Spleen (tissue), 11 donors: ENCODE measurements at regions not wholly inside any gene's neighbourhood (a gene's known extent, or its start where the extent isn't known, plus 50 kb on each side); places are given as distances from the start of the nearest gene placed in this dataset.

Experiments
- DNase-seq: peaks from one replicate; pipeline ENCODE4 v3.0.0-alpha.2; 2020
- H3K27ac ChIP-seq, 8 donors: fragments of 200-600 bp; sonication (generic) in 7 of 8; 1 replicate in 4 of 8; 2 replicates in 4 of 8; pipeline versions ENCODE4 v1.5.0 to v1.8.0; 2016 to 2021; ENCODE audit warnings: inconsistent platforms in 4 of 8, mild to moderate bottlenecking in 4 of 8, moderate library complexity in 1 of 8
- H3K27me3 ChIP-seq, 7 donors: fragments of 200-600 bp; sonication (generic) in 6 of 7; replicated peaks in 1 of 7; 1 replicate in 4 of 7; 2 replicates in 3 of 7; pipeline versions ENCODE4 v1.5.0 to v1.8.0; 2016 to 2021; ENCODE audit warnings: inconsistent platforms in 3 of 7, mild to moderate bottlenecking in 1 of 7
- H3K36me3 ChIP-seq, 6 donors: fragments of 200-600 bp; sonication (generic) in 5 of 6; 1 replicate in 4 of 6; 2 replicates in 2 of 6; pipeline versions ENCODE4 v1.5.0 to v1.8.0; 2016 to 2021; ENCODE audit warnings: inconsistent platforms in 2 of 6
- H3K4me1 ChIP-seq, 6 donors: fragments of 200-600 bp; sonication (generic) in 5 of 6; 1 replicate in 3 of 6; 2 replicates in 3 of 6; pipeline versions ENCODE4 v1.5.0 to v1.8.0; 2016 to 2021; ENCODE audit warnings: inconsistent platforms in 3 of 6
- H3K4me3 ChIP-seq, 8 donors: fragments of 200-600 bp; sonication (generic) in 7 of 8; 1 replicate in 4 of 8; 2 replicates in 4 of 8; pipeline versions ENCODE4 v1.5.0 to v1.8.0; 2016 to 2021; ENCODE audit warnings: inconsistent platforms in 4 of 8, mild to moderate bottlenecking in 4 of 8, moderate library complexity in 2 of 8
- H3K9me3 ChIP-seq, 8 donors: fragments of 200-600 bp; sonication (generic) in 7 of 8; 1 replicate in 4 of 8; 2 replicates in 4 of 8; pipeline versions ENCODE4 v1.5.0 to v1.8.0; 2016 to 2021; ENCODE audit warnings: inconsistent platforms in 4 of 8
- POLR2A ChIP-seq, 3 donors: fragments of 450-650 bp; IDR thresholded peaks; one replicate each; pipeline ENCODE4 v1.5.1; 2017; ENCODE audit warnings: antibody characterized with exemption in 3 of 3, mild to moderate bottlenecking in 1 of 3
- POLR2AphosphoS5 ChIP-seq, 3 donors: sonication (generic); formaldehyde crosslinking; IDR thresholded peaks; one replicate each; pipeline ENCODE4 v1.5.1; 2017; ENCODE audit warnings: antibody characterized with exemption in 3 of 3
- WGBS, 5 donors: extraction: QIAGEN DNeasy Blood & Tissue Kit in 3 of 5; methylation state at CpG; one replicate each; pipeline versions ENCODE4 v1.1.5 to v1.1.7; 2013 to 2018; 5-methylcytosine and 5-hydroxymethylcytosine counted together
- intact Hi-C: fragments of 100-400 bp; cut with DNase I; formaldehyde crosslinking; loops from one replicate; pipeline ENCODE4 v1.15.0; 2023; ENCODE audit warnings: low total_unique reads
- TF ChIP-seq, protein P1 (sequence below), 11 experiments: fragments of 200-600 bp in 7 of 11; fragments of 450-650 bp in 4 of 11; sonication (generic) in 4 of 11; IDR thresholded peaks in 8 of 11; conservative IDR thresholded peaks in 3 of 11; 1 replicate in 7 of 11; 2 replicates in 4 of 11; pipeline versions ENCODE4 v1.4.0 to v1.8.0; 2016 to 2021; ENCODE audit warnings: antibody characterized with exemption in 11 of 11, inconsistent platforms in 4 of 11, mild to moderate bottlenecking in 1 of 11
- donor health status: healthy with polysubstance abuse.
- donor health status: DM: no; HTN: no; CAD: no; lungs with moderate emphysema.
- donor health status: DM: no; HTN: no; CAD: no.
- donor health status: Bipolar disorder and iron deficiency.
- donor health status: healthy.
- donor health status: DM: no; HTN: no; CAD: no.
- donor health status: DM: yes; HTN: yes; CAD: no.

DNA sequence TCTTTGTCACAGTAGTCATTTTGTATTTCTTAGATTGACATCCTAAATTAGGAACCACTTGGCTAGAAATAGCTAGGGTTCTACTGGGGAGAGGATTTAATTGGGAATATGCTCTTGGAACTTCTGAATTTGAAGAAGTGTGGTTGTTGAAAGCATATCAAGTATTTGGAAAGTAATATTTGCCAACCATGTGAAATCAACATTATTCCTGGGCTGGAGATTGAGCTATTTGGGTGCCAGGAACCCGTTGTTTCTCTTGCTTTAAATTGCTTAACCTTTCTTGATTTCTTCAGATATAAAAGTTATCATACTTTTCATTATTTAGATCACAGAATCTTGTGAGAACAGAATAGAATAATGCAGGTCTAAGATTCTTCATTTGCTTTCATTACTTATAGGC is 178.4 kb upstream of the ELL2 start:
- TF ChIP-seq POLR2A (IDR thresholded peaks at IDR 0.05) (no peak), POLR2AphosphoS5 (IDR thresholded peaks at IDR 0.05) (no peak)
- TF ChIP-seq, protein P1, sequence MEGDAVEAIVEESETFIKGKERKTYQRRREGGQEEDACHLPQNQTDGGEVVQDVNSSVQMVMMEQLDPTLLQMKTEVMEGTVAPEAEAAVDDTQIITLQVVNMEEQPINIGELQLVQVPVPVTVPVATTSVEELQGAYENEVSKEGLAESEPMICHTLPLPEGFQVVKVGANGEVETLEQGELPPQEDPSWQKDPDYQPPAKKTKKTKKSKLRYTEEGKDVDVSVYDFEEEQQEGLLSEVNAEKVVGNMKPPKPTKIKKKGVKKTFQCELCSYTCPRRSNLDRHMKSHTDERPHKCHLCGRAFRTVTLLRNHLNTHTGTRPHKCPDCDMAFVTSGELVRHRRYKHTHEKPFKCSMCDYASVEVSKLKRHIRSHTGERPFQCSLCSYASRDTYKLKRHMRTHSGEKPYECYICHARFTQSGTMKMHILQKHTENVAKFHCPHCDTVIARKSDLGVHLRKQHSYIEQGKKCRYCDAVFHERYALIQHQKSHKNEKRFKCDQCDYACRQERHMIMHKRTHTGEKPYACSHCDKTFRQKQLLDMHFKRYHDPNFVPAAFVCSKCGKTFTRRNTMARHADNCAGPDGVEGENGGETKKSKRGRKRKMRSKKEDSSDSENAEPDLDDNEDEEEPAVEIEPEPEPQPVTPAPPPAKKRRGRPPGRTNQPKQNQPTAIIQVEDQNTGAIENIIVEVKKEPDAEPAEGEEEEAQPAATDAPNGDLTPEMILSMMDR (IDR thresholded peaks at IDR 0.05 in 8 of 11, conservative IDR thresholded peaks at IDR 0.05 in 3 of 11): no peak
- Histone ChIP-seq H3K4me1 (no peaks in the 10 kb centered on the region), H3K4me3 (no peak overlapping the region), H3K27me3 (no peaks in the 10 kb centered on the region), H3K36me3 (no peaks in the 10 kb centered on the region), H3K9me3 (no peaks in the 10 kb centered on the region), H3K27ac (no peak overlapping the region)
- WGBS, 5 donors: 70 to 87% (median 79%) methylated on average over 1 of the region's 1 CpG
- intact Hi-C loops: no loop called here
- no peak for DNase-seq

DNA sequence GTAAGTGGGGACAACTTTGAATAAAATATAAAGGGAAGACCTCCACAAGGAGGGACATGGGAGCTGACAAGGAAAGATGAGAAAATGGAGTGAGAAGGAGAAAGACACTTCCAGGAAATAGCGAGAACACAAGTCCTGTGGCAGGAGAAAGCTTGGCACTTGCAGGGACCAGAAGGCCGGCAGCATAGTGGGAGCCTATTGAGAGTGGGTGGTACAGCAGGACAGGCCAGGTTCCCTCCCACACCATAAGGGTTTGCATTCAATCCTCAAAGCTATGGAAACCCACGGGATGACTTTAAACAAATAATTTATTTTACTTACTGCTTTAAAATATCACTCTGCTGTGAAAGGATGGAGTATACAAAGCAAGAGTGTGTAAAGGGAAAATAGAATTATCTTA is 173.2 kb upstream of the ELL2 start:
- DNase-seq: no peak
- WGBS, 5 donors: 89 to 96% (median 91%) methylated on average over 3 of the region's 3 CpGs
- H3K4me1 ChIP-seq: no peaks in the 10 kb centered on the region
- intact Hi-C loops: no loop called here
- H3K27me3 ChIP-seq: no peaks in the 10 kb centered on the region
- no peak for TF ChIP-seq POLR2AphosphoS5 (IDR thresholded peaks at IDR 0.05)
- TF ChIP-seq POLR2A (IDR thresholded peaks at IDR 0.05): no peak
- TF ChIP-seq, protein P1 (IDR thresholded peaks at IDR 0.05 in 8 of 11, conservative IDR thresholded peaks at IDR 0.05 in 3 of 11): no peak
- H3K4me3 ChIP-seq: no peak overlapping the region
- H3K36me3 ChIP-seq: no peaks in the 10 kb centered on the region
- H3K27ac ChIP-seq: no peak overlapping the region
- H3K9me3 ChIP-seq: no peaks in the 10 kb centered on the region

DNA sequence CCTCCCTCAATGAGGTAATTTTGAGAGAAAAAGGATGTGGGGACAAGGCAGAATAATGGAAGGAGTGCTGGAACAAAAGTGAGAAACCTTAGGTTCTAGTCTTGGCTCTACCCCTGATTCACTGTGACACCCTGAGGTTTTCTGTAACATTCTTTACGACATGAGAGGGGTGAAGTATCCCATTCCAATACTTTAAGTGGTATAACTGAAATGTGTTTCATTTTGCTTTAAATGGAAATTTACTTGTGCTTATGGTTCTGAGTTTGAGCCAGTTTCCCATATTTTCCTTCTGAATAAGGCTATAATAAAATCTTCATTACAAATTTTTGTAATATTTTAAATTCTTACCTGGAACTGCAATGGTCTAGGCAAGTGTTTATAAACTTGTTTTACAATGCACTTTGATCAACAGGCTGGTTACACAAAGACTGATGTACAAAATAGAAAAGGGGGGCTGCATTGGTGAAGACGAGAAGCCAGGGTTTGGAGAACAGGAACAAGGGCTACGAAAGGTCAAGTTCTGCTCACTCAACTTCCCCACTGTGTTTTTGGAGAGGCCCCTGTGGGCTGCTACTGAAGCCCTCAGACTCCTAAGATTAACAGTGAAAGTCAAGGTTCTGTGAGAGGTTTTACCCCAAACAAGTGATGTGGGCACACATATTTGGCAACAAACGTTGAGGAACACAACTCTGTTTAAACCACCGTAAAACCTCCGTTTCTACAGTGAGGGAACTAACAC is 171.9 kb upstream of the ELL2 start:
- H3K27ac ChIP-seq: peak overlapping the region in 2 of 8 donors; percentile 9 to 16
- no peaks in the 10 kb centered on the region for H3K9me3 ChIP-seq
- no peaks in the 10 kb centered on the region for H3K36me3 ChIP-seq
- DNase-seq: no peak
- no peak for TF ChIP-seq POLR2AphosphoS5 (IDR thresholded peaks at IDR 0.05)
- intact Hi-C loops: no loop called here
- no peaks in the 10 kb centered on the region for H3K4me1 ChIP-seq
- no peak overlapping the region for H3K4me3 ChIP-seq
- WGBS, 5 donors: 62 to 78% (median 66%) methylated on average over 6 of the region's 6 CpGs
- no peaks in the 10 kb centered on the region for H3K27me3 ChIP-seq

DNA sequence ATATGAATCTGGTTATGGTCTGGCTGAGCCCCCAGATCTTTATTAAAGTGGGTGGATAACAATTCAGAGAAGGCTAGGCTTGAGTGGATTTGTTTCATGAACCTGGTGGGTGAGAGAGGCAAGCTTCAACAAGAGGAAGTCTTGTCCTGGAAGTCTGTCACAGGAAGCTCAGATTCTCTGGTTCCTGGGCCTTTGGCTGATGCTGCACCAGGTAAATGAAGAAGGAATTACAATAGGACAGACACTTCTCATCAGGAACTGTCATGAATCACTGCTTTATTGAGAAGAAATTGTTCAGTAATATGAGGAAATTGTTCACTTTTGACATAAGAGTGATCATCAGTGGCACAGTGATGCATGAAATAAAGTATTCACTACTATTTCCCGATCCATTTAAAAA is 167.6 kb upstream of the ELL2 start:
- intact Hi-C loops: no loop called here
- whole genome bisulfite sequencing, 5 donors: 93 to 98% (median 96%) methylated on average over 1 of the region's 1 CpG
- no peaks in the 10 kb centered on the region for H3K9me3 ChIP-seq

More for the DNA sequence above, 167.6 kb upstream of the ELL2 start:
- Histone ChIP-seq H3K36me3 (no peaks in the 10 kb centered on the region), H3K27ac (no peak overlapping the region), H3K27me3 (no peaks in the 10 kb centered on the region), H3K4me1 (no peaks in the 10 kb centered on the region), H3K4me3 (no peak overlapping the region)
- TF ChIP-seq POLR2A (IDR thresholded peaks at IDR 0.05) (no peak), POLR2AphosphoS5 (IDR thresholded peaks at IDR 0.05) (no peak)
- TF ChIP-seq, protein P1 (IDR thresholded peaks at IDR 0.05 in 8 of 11, conservative IDR thresholded peaks at IDR 0.05 in 3 of 11): no peak
- no peak for DNase-seq
